22Rv1 (cell line): ENCODE measurements at regions not wholly inside any gene's neighbourhood (a gene's known extent, or its start where the extent isn't known, plus 50 kb on each side); places are given as distances from the start of the nearest gene placed in this dataset.

Experiments used
- H3K27ac ChIP-seq: fragments of 450-650 bp; 2 replicates; pipeline ENCODE4 v1.5.1; 2017
- ZFX ChIP-seq: fragments of 450-650 bp; IDR thresholded peaks from 2 replicates; pipeline ENCODE4 v1.6.1; 2017; ENCODE audit warnings: antibody characterized with exemption, borderline replicate concordance
- TF ChIP-seq, protein P1 (sequence below): fragments of 450-650 bp; IDR thresholded peaks from 2 replicates; pipeline ENCODE4 v1.5.1; 2017; ENCODE audit warnings: mild to moderate bottlenecking

GRCh38 chr13:78981913-78982312 lies 323.0 kb upstream of the OBI1 start:
- no peak overlapping the region for H3K27ac ChIP-seq
- no peak for TF ChIP-seq ZFX

- H3K27ac ChIP-seq, result no peak overlapping the region
- TF ChIP-seq, protein P1, sequence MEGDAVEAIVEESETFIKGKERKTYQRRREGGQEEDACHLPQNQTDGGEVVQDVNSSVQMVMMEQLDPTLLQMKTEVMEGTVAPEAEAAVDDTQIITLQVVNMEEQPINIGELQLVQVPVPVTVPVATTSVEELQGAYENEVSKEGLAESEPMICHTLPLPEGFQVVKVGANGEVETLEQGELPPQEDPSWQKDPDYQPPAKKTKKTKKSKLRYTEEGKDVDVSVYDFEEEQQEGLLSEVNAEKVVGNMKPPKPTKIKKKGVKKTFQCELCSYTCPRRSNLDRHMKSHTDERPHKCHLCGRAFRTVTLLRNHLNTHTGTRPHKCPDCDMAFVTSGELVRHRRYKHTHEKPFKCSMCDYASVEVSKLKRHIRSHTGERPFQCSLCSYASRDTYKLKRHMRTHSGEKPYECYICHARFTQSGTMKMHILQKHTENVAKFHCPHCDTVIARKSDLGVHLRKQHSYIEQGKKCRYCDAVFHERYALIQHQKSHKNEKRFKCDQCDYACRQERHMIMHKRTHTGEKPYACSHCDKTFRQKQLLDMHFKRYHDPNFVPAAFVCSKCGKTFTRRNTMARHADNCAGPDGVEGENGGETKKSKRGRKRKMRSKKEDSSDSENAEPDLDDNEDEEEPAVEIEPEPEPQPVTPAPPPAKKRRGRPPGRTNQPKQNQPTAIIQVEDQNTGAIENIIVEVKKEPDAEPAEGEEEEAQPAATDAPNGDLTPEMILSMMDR, result no peak
- TF ChIP-seq ZFX, result no peak
These were observed 320.4 kb upstream of the OBI1 start for GRCh38 chr13:78979349-78979748.

GRCh38 chr13:78978381-78978998 lies 319.5 kb upstream of the OBI1 start:
- TF ChIP-seq, protein P1, result peak; percentile 75
- TF ChIP-seq ZFX, result no peak
- H3K27ac ChIP-seq, result no peak overlapping the region

DNA sequence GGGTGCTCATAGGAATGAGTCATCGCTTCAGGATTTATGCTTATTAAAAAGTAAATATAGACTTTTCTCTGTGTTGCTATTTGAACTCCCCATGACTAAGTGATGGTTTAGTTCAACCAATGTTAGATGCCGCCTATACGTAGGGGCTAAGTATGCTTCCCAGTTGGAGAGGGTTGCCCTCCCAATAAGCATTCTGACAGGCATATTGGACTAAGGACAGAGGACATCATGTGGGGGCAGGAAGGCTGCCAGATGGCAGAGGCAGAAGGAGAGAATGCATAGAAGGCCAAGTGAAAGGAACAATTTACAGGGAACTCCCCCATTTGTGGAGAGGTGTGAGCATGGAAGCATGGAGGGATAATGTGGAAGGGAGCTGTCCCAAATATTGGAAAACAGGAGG lies 318.4 kb upstream of the OBI1 start:
- H3K27ac ChIP-seq, result no peak overlapping the region
- TF ChIP-seq, protein P1, result no peak
- no peak for TF ChIP-seq ZFX

DNA sequence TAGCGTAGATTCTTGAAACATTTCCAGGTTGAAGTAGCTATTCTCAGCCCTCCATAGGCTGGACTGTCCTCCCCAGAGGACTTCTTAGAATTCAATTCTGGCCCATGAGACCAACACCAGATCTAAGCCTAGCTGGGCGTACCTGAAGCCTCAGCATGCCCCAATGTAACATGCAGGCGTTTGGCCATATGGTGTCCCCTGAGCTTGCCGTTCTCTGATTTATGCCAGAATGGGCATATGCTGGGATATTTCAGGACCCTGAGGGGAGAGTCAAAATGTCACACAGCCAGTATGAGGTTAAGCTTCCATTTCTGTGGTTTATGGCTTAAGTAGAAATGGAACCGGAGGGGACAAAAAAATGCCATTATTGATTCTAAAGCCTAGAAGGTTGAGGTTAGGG lies 317.7 kb upstream of the OBI1 start:
- H3K27ac ChIP-seq, result no peak overlapping the region
- TF ChIP-seq, protein P1, result no peak
- TF ChIP-seq ZFX, result no peak

DNA sequence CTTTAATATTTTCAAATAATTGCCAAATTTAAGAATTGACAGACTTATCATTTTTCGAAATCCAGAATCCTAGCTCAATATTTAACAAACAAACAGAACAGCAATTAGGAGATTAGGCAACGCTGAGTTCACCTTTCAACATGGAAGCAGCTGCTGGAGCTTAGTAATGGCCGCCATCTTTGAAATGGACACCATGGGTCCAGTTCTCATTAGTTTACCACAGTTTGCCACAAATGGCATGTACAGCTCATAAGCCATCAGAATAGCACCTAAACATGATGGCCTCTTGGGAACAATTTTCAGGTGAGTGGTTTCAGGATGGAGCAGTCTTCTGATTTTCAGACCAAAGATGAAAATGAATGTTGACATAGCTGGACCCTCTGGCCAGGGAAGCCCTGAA lies 313.6 kb upstream of the OBI1 start:
- TF ChIP-seq, protein P1, result no peak
- TF ChIP-seq ZFX, result no peak
- H3K27ac ChIP-seq, result no peak overlapping the region

GRCh38 chr13:78971355-78972025 lies 312.5 kb upstream of the OBI1 start:
- no peak overlapping the region for H3K27ac ChIP-seq
- TF ChIP-seq ZFX, result no peak
- TF ChIP-seq, protein P1, result no peak
